ENCODE measurements at regions not wholly inside any gene's neighbourhood (a gene's known extent, or its start where the extent isn't known, plus 50 kb on each side); places are given as distances from the start of the nearest gene placed in this dataset.
"Not testable (repeated sequence)": the region's sequence is repeated elsewhere in the genome, so short reads cannot be mapped to it uniquely, and the experiment has no call there.

DNA sequence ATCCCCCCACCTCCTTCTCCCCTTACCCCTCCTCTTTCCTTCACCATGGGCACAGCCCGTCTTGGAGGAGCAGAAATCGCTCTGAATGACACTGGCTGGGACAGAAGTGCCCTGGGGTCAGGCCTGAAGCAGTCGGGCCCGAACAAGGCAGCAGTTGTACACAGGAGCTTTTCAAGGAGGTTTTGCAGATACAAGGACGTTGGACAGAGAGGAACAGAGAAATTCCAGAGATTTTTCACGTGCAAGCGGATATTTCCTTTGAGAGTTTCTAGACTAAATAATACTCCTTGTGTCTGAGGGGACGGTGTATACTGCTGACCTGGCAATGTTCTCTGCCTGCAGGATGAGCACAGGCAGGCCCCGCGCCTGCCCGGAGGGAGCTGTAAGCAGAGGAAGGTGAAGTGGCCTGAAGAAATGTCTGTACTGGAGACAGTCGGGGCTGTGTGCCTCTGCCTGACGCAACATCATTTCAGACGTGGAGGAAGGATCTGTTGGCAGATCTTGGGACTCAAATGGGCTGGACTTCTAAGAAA is 95.3 kb upstream of the SLC25A33 start:
- Mint-ChIP-seq H3K27ac (no peak overlapping the region), H3K9me3 (ENCODE audit: insufficient read depth) (no peaks in the 10 kb centered on the region), H3K4me1 (peaks cover 10% of the 10 kb centered on the region), H3K27me3 (peaks cover 12% of the 10 kb centered on the region), H3K4me3 (no peak overlapping the region)
- no peak overlapping the region for H3K4me2 ChIP-seq (replicated peaks; ENCODE audit: low read depth, low read length, poor library complexity, severe bottlenecking)
- H3K79me2 ChIP-seq (ENCODE audit: control insufficient read depth, insufficient read depth, low read length): no peaks in the 10 kb centered on the region
- ATAC-seq (ENCODE audit: low read depth) (no peak), DNase-seq (no peak)
- H4K20me1 ChIP-seq (ENCODE audit: control insufficient read depth, insufficient read depth, low read length, poor library complexity, severe bottlenecking): no peaks in the 10 kb centered on the region
- no peak for TF ChIP-seq EZH2 (IDR thresholded peaks at IDR 0.05; ENCODE audit: borderline replicate concordance, insufficient read depth, low read depth, low read length, poor library complexity, severe bottlenecking)
- TF ChIP-seq, protein P1, sequence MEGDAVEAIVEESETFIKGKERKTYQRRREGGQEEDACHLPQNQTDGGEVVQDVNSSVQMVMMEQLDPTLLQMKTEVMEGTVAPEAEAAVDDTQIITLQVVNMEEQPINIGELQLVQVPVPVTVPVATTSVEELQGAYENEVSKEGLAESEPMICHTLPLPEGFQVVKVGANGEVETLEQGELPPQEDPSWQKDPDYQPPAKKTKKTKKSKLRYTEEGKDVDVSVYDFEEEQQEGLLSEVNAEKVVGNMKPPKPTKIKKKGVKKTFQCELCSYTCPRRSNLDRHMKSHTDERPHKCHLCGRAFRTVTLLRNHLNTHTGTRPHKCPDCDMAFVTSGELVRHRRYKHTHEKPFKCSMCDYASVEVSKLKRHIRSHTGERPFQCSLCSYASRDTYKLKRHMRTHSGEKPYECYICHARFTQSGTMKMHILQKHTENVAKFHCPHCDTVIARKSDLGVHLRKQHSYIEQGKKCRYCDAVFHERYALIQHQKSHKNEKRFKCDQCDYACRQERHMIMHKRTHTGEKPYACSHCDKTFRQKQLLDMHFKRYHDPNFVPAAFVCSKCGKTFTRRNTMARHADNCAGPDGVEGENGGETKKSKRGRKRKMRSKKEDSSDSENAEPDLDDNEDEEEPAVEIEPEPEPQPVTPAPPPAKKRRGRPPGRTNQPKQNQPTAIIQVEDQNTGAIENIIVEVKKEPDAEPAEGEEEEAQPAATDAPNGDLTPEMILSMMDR (IDR thresholded peaks at IDR 0.05): no peak
- POLR2A ChIA-PET: no interaction called here
- H3K9ac ChIP-seq (ENCODE audit: low read length): no peak overlapping the region
- 94% methylated on average over 11 of the region's 14 CpGs for WGBS (ENCODE audit: insufficient coverage)
- H3K27me3 ChIP-seq (replicated peaks in 1 of 4; ENCODE audit: control extremely low read depth in 1 of 4, control insufficient read depth in 3 of 4, insufficient read depth in 4 of 4, low read length in 3 of 4): peaks cover 0 to 8% (median 0%) of the 10 kb centered on the region in 4 experiments
- H3K4me1 ChIP-seq (ENCODE audit: control insufficient read depth in 2 of 2, insufficient read depth in 2 of 2, low read length in 2 of 2): peaks cover 3 to 6% of the 10 kb centered on the region in 2 donors
- intact Hi-C loops (cut with micrococcal nuclease): no loop called here
- H3K9me3 ChIP-seq (ENCODE audit: control extremely low read depth in 1 of 3, control insufficient read depth in 2 of 3, insufficient read depth in 1 of 3, low read length in 2 of 3): no peaks in the 10 kb centered on the region
- no peak overlapping the region for H2AFZ ChIP-seq (ENCODE audit: insufficient read depth, low read depth, low read length, poor library complexity, severe bottlenecking)
- no peaks in the 10 kb centered on the region for H3K36me3 ChIP-seq (replicated peaks in 1 of 2; ENCODE audit: control extremely low read depth in 1 of 2, control insufficient read depth in 1 of 2, extremely low read depth in 1 of 2, insufficient read depth in 2 of 2, low read length in 1 of 2)
- CTCF ChIA-PET: interaction anchor here (3.2 kb wide), 1 partner anchor 154 kb away, joined by 12 read pairs; no protein-coding TSS in a partner anchor
- H3K4me3 ChIP-seq (ENCODE audit: control extremely low read depth in 1 of 5, extremely low read depth in 1 of 5, insufficient read depth in 1 of 5, low read depth in 2 of 5, low read length in 4 of 5): no peak overlapping the region
- no peak overlapping the region for H3K27ac ChIP-seq (ENCODE audit: low read length in 2 of 2)

DNA sequence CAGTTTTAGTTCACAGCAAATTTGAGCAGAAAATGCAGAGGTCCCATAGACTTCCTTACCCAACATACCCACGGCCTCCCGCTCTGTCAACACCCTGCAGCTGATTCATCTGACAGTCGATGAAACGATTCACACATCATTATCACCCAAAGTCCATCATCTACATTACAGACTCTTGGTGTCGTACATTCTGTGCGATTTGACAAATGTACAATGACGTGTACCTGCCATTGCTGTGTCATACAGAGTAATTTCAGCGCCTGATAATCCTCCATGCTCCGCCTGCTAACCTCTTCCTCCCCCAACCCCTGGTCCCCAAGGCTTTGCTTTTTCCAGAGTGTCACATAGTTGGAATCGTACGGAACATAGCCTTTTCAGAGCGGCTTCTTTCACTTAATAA is 94.7 kb upstream of the SLC25A33 start:
- ATAC-seq (ENCODE audit: low read depth) (no peak), DNase-seq (no peak)
- intact Hi-C loops (cut with micrococcal nuclease): no loop called here
- H3K9me3 Mint-ChIP-seq (ENCODE audit: insufficient read depth): no peaks in the 10 kb centered on the region
- Histone ChIP-seq H2AFZ (ENCODE audit: insufficient read depth, low read depth, low read length, poor library complexity, severe bottlenecking) (no peak overlapping the region), H3K27me3 (replicated peaks in 1 of 4; ENCODE audit: control extremely low read depth in 1 of 4, control insufficient read depth in 3 of 4, insufficient read depth in 4 of 4, low read length in 3 of 4) (peaks cover 0 to 10% (median under 1%) of the 10 kb centered on the region in 4 experiments), H3K9ac (ENCODE audit: low read length) (no peak overlapping the region), H3K36me3 (replicated peaks in 1 of 2; ENCODE audit: control extremely low read depth in 1 of 2, control insufficient read depth in 1 of 2, extremely low read depth in 1 of 2, insufficient read depth in 2 of 2, low read length in 1 of 2) (no peaks in the 10 kb centered on the region), H3K9me3 (ENCODE audit: control extremely low read depth in 1 of 3, control insufficient read depth in 2 of 3, insufficient read depth in 1 of 3, low read length in 2 of 3) (no peaks in the 10 kb centered on the region), H3K27ac (ENCODE audit: low read length in 2 of 2) (no peak overlapping the region), H3K4me2 (replicated peaks; ENCODE audit: low read depth, low read length, poor library complexity, severe bottlenecking) (no peak overlapping the region), H3K79me2 (ENCODE audit: control insufficient read depth, insufficient read depth, low read length) (no peaks in the 10 kb centered on the region), H3K4me3 (ENCODE audit: control extremely low read depth in 1 of 5, extremely low read depth in 1 of 5, insufficient read depth in 1 of 5, low read depth in 2 of 5, low read length in 4 of 5) (no peak overlapping the region), H4K20me1 (ENCODE audit: control insufficient read depth, insufficient read depth, low read length, poor library complexity, severe bottlenecking) (no peaks in the 10 kb centered on the region), H3K4me1 (ENCODE audit: control insufficient read depth in 2 of 2, insufficient read depth in 2 of 2, low read length in 2 of 2) (peaks cover 3 to 6% of the 10 kb centered on the region in 2 donors)
- POLR2A ChIA-PET: no interaction called here
- TF ChIP-seq, protein P1 (IDR thresholded peaks at IDR 0.05): no peak
- no peak for TF ChIP-seq EZH2 (IDR thresholded peaks at IDR 0.05; ENCODE audit: borderline replicate concordance, insufficient read depth, low read depth, low read length, poor library complexity, severe bottlenecking)
- peaks cover 11% of the 10 kb centered on the region for H3K4me1 Mint-ChIP-seq
- H3K4me3 Mint-ChIP-seq: no peak overlapping the region
- 92% methylated on average over 10 of the region's 12 CpGs for WGBS (ENCODE audit: insufficient coverage)
- H3K27ac Mint-ChIP-seq: no peak overlapping the region
- CTCF ChIA-PET: interaction anchor here (3.2 kb wide), 1 partner anchor 155 kb away, joined by 12 read pairs; no protein-coding TSS in a partner anchor
- H3K27me3 Mint-ChIP-seq: peaks cover 8% of the 10 kb centered on the region

DNA sequence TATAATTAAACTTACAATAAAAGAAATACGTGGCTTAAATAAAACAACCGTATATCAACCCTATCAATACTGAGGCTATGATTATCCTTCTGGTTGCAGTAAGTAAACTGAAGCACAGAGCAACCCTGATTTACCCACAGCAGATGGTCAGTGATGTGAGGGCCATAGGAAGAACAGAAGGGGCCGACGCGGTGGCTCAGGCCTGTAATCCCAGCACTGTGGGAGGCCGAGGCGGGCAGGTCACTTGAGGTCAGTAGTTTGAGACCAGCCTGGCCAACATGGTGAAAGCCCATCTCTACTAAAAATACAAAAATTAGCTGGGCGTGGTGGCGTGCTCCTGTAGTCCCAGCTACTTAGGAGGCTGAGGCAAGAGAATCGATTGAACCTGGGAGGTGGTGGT is 94.2 kb upstream of the SLC25A33 start:
- DNase-seq; POLR2A ChIA-PET; H4K20me1 ChIP-seq (ENCODE audit: control insufficient read depth, insufficient read depth, low read length, poor library complexity, severe bottlenecking); ATAC-seq (ENCODE audit: low read depth); H3K9me3 ChIP-seq (ENCODE audit: control extremely low read depth in 1 of 3, control insufficient read depth in 2 of 3, insufficient read depth in 1 of 3, low read length in 2 of 3); H3K79me2 ChIP-seq (ENCODE audit: control insufficient read depth, insufficient read depth, low read length); H3K4me3 ChIP-seq (ENCODE audit: control extremely low read depth in 1 of 5, extremely low read depth in 1 of 5, insufficient read depth in 1 of 5, low read depth in 2 of 5, low read length in 4 of 5); H3K4me2 ChIP-seq (replicated peaks; ENCODE audit: low read depth, low read length, poor library complexity, severe bottlenecking); intact Hi-C loops (cut with micrococcal nuclease); H3K9ac ChIP-seq (ENCODE audit: low read length); H3K9me3 Mint-ChIP-seq (ENCODE audit: insufficient read depth); H3K4me3 Mint-ChIP-seq; H3K27ac Mint-ChIP-seq; H3K36me3 ChIP-seq (replicated peaks in 1 of 2; ENCODE audit: control extremely low read depth in 1 of 2, control insufficient read depth in 1 of 2, extremely low read depth in 1 of 2, insufficient read depth in 2 of 2, low read length in 1 of 2); H3K27me3 Mint-ChIP-seq; H2AFZ ChIP-seq (ENCODE audit: insufficient read depth, low read depth, low read length, poor library complexity, severe bottlenecking); H3K4me1 ChIP-seq (ENCODE audit: control insufficient read depth in 2 of 2, insufficient read depth in 2 of 2, low read length in 2 of 2); H3K27ac ChIP-seq (ENCODE audit: low read length in 2 of 2): not testable (repeated sequence)
- WGBS (ENCODE audit: insufficient coverage): 100% methylated on average over 4 of the region's 10 CpGs
- CTCF ChIA-PET: interaction anchor here (0.6 to 3.2 kb wide), 4 partner anchors 10 to 1274 kb away, joined by 3 to 12 read pairs (median 6); no protein-coding TSS in a partner anchor
- H3K4me1 Mint-ChIP-seq: peaks cover 11% of the 10 kb centered on the region
- peaks cover 0 to 11% (median 1%) of the 10 kb centered on the region in 4 experiments for H3K27me3 ChIP-seq (replicated peaks in 1 of 4; ENCODE audit: control extremely low read depth in 1 of 4, control insufficient read depth in 3 of 4, insufficient read depth in 4 of 4, low read length in 3 of 4)
